GM23338 (cell line): ENCODE measurements at regions not wholly inside any gene's neighbourhood (a gene's known extent, or its start where the extent isn't known, plus 50 kb on each side); places are given as distances from the start of the nearest gene placed in this dataset.

Experiments used
- ATAC-seq: fragments of 200-7000 bp; cut with Tn5 transposase; 3 replicates; pipeline ENCODE4 v1.9.1; 2020
- DNase-seq: peaks from one replicate; pipeline ENCODE4 v3.0.0-alpha.2; 2015; ENCODE audit warnings: low spot score
- H2AFZ ChIP-seq: fragments of 200-600 bp; sonication (generic); 2 replicates; pipeline ENCODE4 v1.8.0; 2016; ENCODE audit warnings: antibody characterized with exemption, mild to moderate bottlenecking, moderate library complexity
- H3F3A ChIP-seq: fragments of 200-600 bp; sonication (generic); replicated peaks from 2 replicates; pipeline ENCODE4 v1.8.0; 2017; ENCODE audit warnings: antibody characterized with exemption, mixed run types, low read depth
- H3K27ac ChIP-seq: fragments of 200-600 bp; sonication (generic); 2 replicates; pipeline ENCODE4 v1.6.1; 2016; ENCODE audit warnings: low read depth
- H3K27me3 ChIP-seq: fragments of 200-600 bp; sonication (generic); 2 replicates; pipeline ENCODE4 v1.8.0; 2016; ENCODE audit warnings: mild to moderate bottlenecking, mixed run types, moderate library complexity; ENCODE audit not compliant: insufficient read depth
- H3K36me3 ChIP-seq: fragments of 200-600 bp; sonication (generic); 2 replicates; pipeline ENCODE4 v1.8.0; 2016; ENCODE audit warnings: mild to moderate bottlenecking; ENCODE audit not compliant: insufficient read depth
- H3K4me1 ChIP-seq: fragments of 200-600 bp; sonication (generic); 2 replicates; pipeline ENCODE4 v1.8.0; 2016; ENCODE audit warnings: mild to moderate bottlenecking, moderate library complexity; ENCODE audit not compliant: insufficient read depth
- H3K4me2 ChIP-seq: fragments of 200-600 bp; sonication (generic); 2 replicates; pipeline ENCODE4 v1.7.1; 2017; ENCODE audit warnings: mixed run types
- H3K4me3 ChIP-seq: fragments of 200-600 bp; sonication (generic); 2 replicates; pipeline ENCODE4 v1.6.1; 2016; ENCODE audit warnings: mixed run types
- H3K79me2 ChIP-seq: fragments of 200-600 bp; sonication (generic); replicated peaks from 2 replicates; pipeline ENCODE4 v1.8.0; 2017; ENCODE audit warnings: mild to moderate bottlenecking; ENCODE audit not compliant: insufficient read depth
- H3K9me2 ChIP-seq: fragments of 200-600 bp; sonication (generic); 2 replicates; pipeline ENCODE4 v1.8.0; 2017; ENCODE audit not compliant: insufficient read depth
- H4K20me1 ChIP-seq: fragments of 200-600 bp; sonication (generic); replicated peaks from 2 replicates; pipeline ENCODE4 v1.8.0; 2017; ENCODE audit warnings: mild to moderate bottlenecking; ENCODE audit not compliant: insufficient read depth
- H3K27ac Mint-ChIP-seq: 2 replicates; pipeline ENCODE4 v1.8.0; 2020; ENCODE audit warnings: inconsistent platforms, mild to moderate bottlenecking, moderate library complexity, mixed read lengths
- H3K27me3 Mint-ChIP-seq: 3 replicates; pipeline ENCODE4 v1.8.0; 2022; ENCODE audit warnings: low read depth, mild to moderate bottlenecking, moderate library complexity, mixed read lengths, inconsistent platforms; ENCODE audit not compliant: insufficient read depth, poor library complexity
- H3K36me3 Mint-ChIP-seq: 3 replicates; pipeline ENCODE4 v1.8.0; 2021; ENCODE audit warnings: low read depth, mild to moderate bottlenecking, inconsistent platforms, moderate library complexity, mixed read lengths
- H3K4me1 Mint-ChIP-seq: 3 replicates; pipeline ENCODE4 v1.8.0; 2020; ENCODE audit warnings: mild to moderate bottlenecking, inconsistent platforms, mixed read lengths
- H3K4me3 Mint-ChIP-seq: 3 replicates; pipeline ENCODE4 v1.8.0; 2021; ENCODE audit warnings: moderate library complexity, mild to moderate bottlenecking, inconsistent platforms, mixed read lengths
- H3K9me3 Mint-ChIP-seq: 3 replicates; pipeline ENCODE4 v1.8.0; 2020; ENCODE audit warnings: moderate library complexity, mild to moderate bottlenecking, inconsistent platforms, mixed read lengths
- CREB1 ChIP-seq: fragments of 250-450 bp; sonication (Bioruptor Pico); IDR thresholded peaks from 2 replicates; pipeline ENCODE4 v1.5.0; 2020; ENCODE audit warnings: low read depth, mild to moderate bottlenecking, moderate library complexity
- CTCF ChIP-seq, 2 experiments: fragments of 200-600 bp in 1 of 2; sonication (generic) in 1 of 2; conservative IDR thresholded peaks; 2 replicates each; pipeline versions ENCODE4 v1.5.1 to v1.6.1; 2016 to 2017; ENCODE audit warnings: antibody characterized with exemption in 2 of 2, low read depth in 2 of 2, mild to moderate bottlenecking in 2 of 2, moderate library complexity in 1 of 2
- ETS1 ChIP-seq: IDR thresholded peaks from 2 replicates; pipeline ENCODE4 v1.6.1; 2016; ENCODE audit warnings: antibody characterized with exemption
- EZH2 ChIP-seq: fragments of 200-600 bp; sonication (generic); IDR thresholded peaks from one replicate; pipeline ENCODE4 v1.8.0; 2017; ENCODE audit warnings: antibody characterized with exemption, mild to moderate bottlenecking, low read depth; ENCODE audit not compliant: unreplicated experiment
- JUNB ChIP-seq: IDR thresholded peaks from one replicate; pipeline ENCODE4 v1.6.1; 2016; ENCODE audit warnings: antibody characterized with exemption; ENCODE audit not compliant: unreplicated experiment
- REST ChIP-seq: IDR thresholded peaks from one replicate; pipeline ENCODE4 v1.6.1; 2018; ENCODE audit warnings: antibody characterized with exemption; ENCODE audit not compliant: unreplicated experiment
- STAT1 ChIP-seq: IDR thresholded peaks from one replicate; pipeline ENCODE4 v1.6.1; 2016; ENCODE audit warnings: antibody characterized with exemption; ENCODE audit not compliant: unreplicated experiment
- ZNF331 ChIP-seq: fragments of 250-450 bp; sonication (Bioruptor Pico); IDR thresholded peaks from 2 replicates; pipeline ENCODE4 v1.5.0; 2020; ENCODE audit warnings: low read depth, mild to moderate bottlenecking, moderate library complexity
- ZNF462 ChIP-seq: fragments of 250-450 bp; sonication (Bioruptor Pico); IDR thresholded peaks from 2 replicates; pipeline ENCODE4 v1.5.0; 2020; ENCODE audit warnings: mild to moderate bottlenecking, moderate library complexity

- TF ChIP-seq ZNF462 (CRISPR knock-in tag) = no peak
- TF ChIP-seq CREB1 (CRISPR knock-in tag) = no peak
- no peak for TF ChIP-seq CTCF (conservative IDR thresholded peaks at IDR 0.05; ENCODE audit: low read depth in 2 of 2)
- TF ChIP-seq STAT1 = no peak
- no peak for TF ChIP-seq ZNF331
- no peak for TF ChIP-seq EZH2
Measured at GRCh38 chr6:87766211-87766610, 64.2 kb upstream of the AKIRIN2 start (continued).

GRCh38 chr6:87763901-87764300 lies 61.9 kb upstream of the AKIRIN2 start:
- no peak overlapping the region for H3K27ac ChIP-seq
- 0 out of 2 replicates have a peak overlapping the region, but pooled peaks have one; percentile 52 for H2AFZ ChIP-seq
- Mint-ChIP-seq H3K4me3 (no peak overlapping the region), H3K27ac (no peak overlapping the region), H3K9me3 (no peaks in the 10 kb centered on the region; the same call in 2 of the 3 replicates), H3K4me1 (no peaks in the 10 kb centered on the region), H3K27me3 (peaks cover 5% of the 10 kb centered on the region), H3K36me3 (no peaks in the 10 kb centered on the region)
- ATAC-seq (no peak), DNase-seq (no peak)
- no peaks in the 10 kb centered on the region for H3K27me3 ChIP-seq
- no peaks in the 10 kb centered on the region for H4K20me1 ChIP-seq
- no peak overlapping the region for H3K4me2 ChIP-seq
- no peaks in the 10 kb centered on the region for H3F3A ChIP-seq
- H3K36me3 ChIP-seq = no peaks in the 10 kb centered on the region
- H3K4me1 ChIP-seq = no peaks in the 10 kb centered on the region
- H3K9me2 ChIP-seq = no peaks in the 10 kb centered on the region
- H3K79me2 ChIP-seq = no peaks in the 10 kb centered on the region
- no peak overlapping the region for H3K4me3 ChIP-seq
- TF ChIP-seq REST (no peak), ZNF331 (no peak), JUNB (no peak), ETS1 (no peak), STAT1 (no peak), EZH2 (no peak)
